ENCODE measurements at regions not wholly inside any gene's neighbourhood (a gene's known extent, or its start where the extent isn't known, plus 50 kb on each side); places are given as distances from the start of the nearest gene placed in this dataset.

DNA sequence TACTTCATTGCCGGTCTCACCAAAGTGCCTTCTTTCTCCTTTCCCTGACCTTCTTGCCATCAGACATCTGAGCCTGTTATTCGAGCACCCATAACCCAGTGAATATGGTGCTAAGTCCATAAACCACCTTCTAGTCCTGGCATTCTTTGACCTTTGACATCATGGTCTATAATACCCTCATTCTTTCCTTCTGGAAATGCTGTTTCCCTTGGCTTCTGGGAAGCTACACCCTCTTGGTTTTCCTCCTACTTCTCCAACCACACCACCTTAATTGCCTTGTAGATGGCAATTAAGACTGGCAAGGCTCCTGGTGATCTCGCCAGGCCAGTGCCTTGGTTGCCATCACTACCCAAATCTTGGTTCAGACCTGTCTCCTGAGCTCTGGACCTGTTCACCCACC, 56.1 kb upstream of the TRAK1 start:
- peak overlapping the region; percentile 6 to 12; a peak in 1 of 4 replicates for H4K8ac ChIP-seq (ENCODE audit: low read depth in 2 of 2, low read length in 2 of 2)
- peak overlapping the region; percentile 73 for H2BK20ac ChIP-seq (ENCODE audit: low read depth, low read length)
- BruUV-seq (replicated peaks), result no TSS peak
- POLR2A ChIA-PET (ENCODE audit: unreplicated experiment), result no interaction called here
- peak overlapping the region; percentile 82 for H2AK5ac ChIP-seq (ENCODE audit: low read depth, low read length)
- peak overlapping the region; percentile 66; the same call in 2 of the 3 replicates for H2BK15ac ChIP-seq (ENCODE audit: low read depth, low read length)
- ATAC-seq (ENCODE audit: low read depth) (no peak), DNase-seq (no peak)
- no peak overlapping the region for H2AFZ ChIP-seq (replicated peaks; ENCODE audit: low read length, poor library complexity)
- H3K14ac ChIP-seq (replicated peaks; ENCODE audit: low read depth, low read length), result peak overlapping the region; percentile 74; the same call in 1 of the 2 replicates
- H2BK5ac ChIP-seq (ENCODE audit: low read depth, low read length, poor library complexity, severe bottlenecking), result peak overlapping the region; percentile 27
- H3K4me2 ChIP-seq (ENCODE audit: low read depth, low read length), result no peak overlapping the region
- 100% methylated on average over 1 of the region's 3 CpGs; no CpG with 5 or more reads in 1 of the 2 experiments for WGBS, 2 experiments (ENCODE audit: extremely low coverage in 2 of 2, insufficient read length in 1 of 2)
- no peaks in the 10 kb centered on the region for H4K20me1 ChIP-seq (ENCODE audit: insufficient read depth, low read length)
- dilution Hi-C loops (cut with HindIII; ENCODE audit: low sequenced_read_pairs, unreplicated experiment) (no loop called here), in situ Hi-C loops (cut with MboI; ENCODE audit: low sequenced_read_pairs) (no loop called here), intact Hi-C loops (cut with micrococcal nuclease) (no loop called here)
- no peak overlapping the region for H2AK9ac ChIP-seq (replicated peaks; ENCODE audit: low read depth, low read length, poor library complexity)
- H3K4ac ChIP-seq (ENCODE audit: low read depth, low read length), result peak overlapping the region; percentile 86
- CTCF ChIA-PET, result no interaction called here
- H3K4me3 ChIP-seq (ENCODE audit: insufficient read depth, low read depth, low read length), result no peak overlapping the region
- peak overlapping the region; percentile 91 for H2BK120ac ChIP-seq (ENCODE audit: low read depth, low read length)
- H3K23ac ChIP-seq (ENCODE audit: low read depth, low read length), result peak overlapping the region; percentile 47; the same call in 1 of the 2 replicates
- peak overlapping the region; percentile 74 for H3K18ac ChIP-seq (ENCODE audit: low read depth, low read length)
- H3K9me3 ChIP-seq (ENCODE audit: control insufficient read depth, insufficient read depth, low read length), result no peaks in the 10 kb centered on the region
- peak overlapping the region; percentile 62; the same call in 1 of the 2 replicates for H4K5ac ChIP-seq (ENCODE audit: low read depth, low read length)
- peaks cover 47% of the 10 kb centered on the region for H3K4me1 ChIP-seq (ENCODE audit: control insufficient read depth, insufficient read depth, low read length)
- H3K27me3 ChIP-seq (ENCODE audit: control insufficient read depth, insufficient read depth, low read length), result no peaks in the 10 kb centered on the region
- H3K79me1 ChIP-seq (ENCODE audit: low read depth in 1 of 2, low read length in 2 of 2), result peaks cover 34 to 76% of the 10 kb centered on the region in 2 experiments
- no peak overlapping the region for H3K9ac ChIP-seq (ENCODE audit: low read depth, low read length)
- TF ChIP-seq CEBPB (IDR thresholded peaks at IDR 0.05; ENCODE audit: low read depth, low read length), result no peak
- TF ChIP-seq POLR2A (IDR thresholded peaks at IDR 0.05; ENCODE audit: low read depth, low read length), result no peak
- TF ChIP-seq FOS (IDR thresholded peaks at IDR 0.05; ENCODE audit: low read depth, low read length), result no peak
- no peak for TF ChIP-seq RAD21 (IDR thresholded peaks at IDR 0.05; ENCODE audit: low read length)
- no peak for TF ChIP-seq SMC3 (IDR thresholded peaks at IDR 0.05; ENCODE audit: low read depth, low read length)
- TF ChIP-seq CHD1 (IDR thresholded peaks at IDR 0.05; ENCODE audit: low read depth, low read length), result no peak
- no peak for TF ChIP-seq ELK1 (IDR thresholded peaks at IDR 0.05; ENCODE audit: borderline replicate concordance, low read depth, low read length)
- no peak for TF ChIP-seq MAZ (IDR thresholded peaks at IDR 0.05; ENCODE audit: borderline replicate concordance, low read depth, low read length)
- TF ChIP-seq RCOR1 (IDR thresholded peaks at IDR 0.05; ENCODE audit: insufficient replicate concordance, low read length), result no peak
- no peak for TF ChIP-seq MXI1 (IDR thresholded peaks at IDR 0.05; ENCODE audit: borderline replicate concordance, low read depth, low read length)
- TF ChIP-seq MAFK (IDR thresholded peaks at IDR 0.05; ENCODE audit: low read depth, low read length), result no peak
- no peak for TF ChIP-seq CTCF (conservative IDR thresholded peaks at IDR 0.05; ENCODE audit: low read depth, low read length)
- TF ChIP-seq BHLHE40 (IDR thresholded peaks at IDR 0.05; ENCODE audit: low read depth, low read length), result no peak
- TF ChIP-seq NFE2L2 (IDR thresholded peaks at IDR 0.05; ENCODE audit: low read depth, low read length), result no peak
- no peak for TF ChIP-seq RFX5 (IDR thresholded peaks at IDR 0.05; ENCODE audit: low read depth, low read length)
- TF ChIP-seq, protein P1, sequence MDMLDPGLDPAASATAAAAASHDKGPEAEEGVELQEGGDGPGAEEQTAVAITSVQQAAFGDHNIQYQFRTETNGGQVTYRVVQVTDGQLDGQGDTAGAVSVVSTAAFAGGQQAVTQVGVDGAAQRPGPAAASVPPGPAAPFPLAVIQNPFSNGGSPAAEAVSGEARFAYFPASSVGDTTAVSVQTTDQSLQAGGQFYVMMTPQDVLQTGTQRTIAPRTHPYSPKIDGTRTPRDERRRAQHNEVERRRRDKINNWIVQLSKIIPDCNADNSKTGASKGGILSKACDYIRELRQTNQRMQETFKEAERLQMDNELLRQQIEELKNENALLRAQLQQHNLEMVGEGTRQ (IDR thresholded peaks at IDR 0.05; ENCODE audit: low read depth, low read length), result no peak
- peaks cover 27% of the 10 kb centered on the region for H3K9me1 ChIP-seq (ENCODE audit: insufficient read depth, low read length)
- no peaks in the 10 kb centered on the region for H3K36me3 ChIP-seq (ENCODE audit: control insufficient read depth, insufficient read depth, low read length)
- no peak overlapping the region for H3K56ac ChIP-seq (ENCODE audit: extremely low read depth, insufficient read depth, low read length)
- peak overlapping the region; percentile 70 for H4K91ac ChIP-seq (ENCODE audit: insufficient read depth, low read depth, low read length)
- H3K27ac ChIP-seq (ENCODE audit: insufficient read depth, low read length), result no peak overlapping the region
